Neural progenitor cell (in vitro differentiated cells): ENCODE measurements at regions not wholly inside any gene's neighbourhood (a gene's known extent, or its start where the extent isn't known, plus 50 kb on each side); places are given as distances from the start of the nearest gene placed in this dataset.

Experiments used
- CTCF ChIP-seq: fragments of 200-600 bp; sonication (generic); IDR thresholded peaks from 2 replicates; pipeline ENCODE4 v1.5.1; 2017; ENCODE audit warnings: antibody characterized with exemption, mild to moderate bottlenecking
- EZH2 ChIP-seq: fragments of 200-600 bp; sonication (generic); IDR thresholded peaks from 2 replicates; pipeline ENCODE4 v1.6.1; 2017; ENCODE audit warnings: antibody characterized with exemption, mild to moderate bottlenecking, moderate library complexity

GRCh38 chr6:144954241-144954556 lies 669.1 kb downstream of the UTRN start:
- no peak for TF ChIP-seq CTCF
- TF ChIP-seq EZH2, result no peak
